AG10803 (cell line): ENCODE measurements at regions not wholly inside any gene's neighbourhood (a gene's known extent, or its start where the extent isn't known, plus 50 kb on each side); places are given as distances from the start of the nearest gene placed in this dataset.
"Not testable (repeated sequence)": the region's sequence is repeated elsewhere in the genome, so short reads cannot be mapped to it uniquely, and the experiment has no call there.

Experiments used
- DNase-seq: peaks from one replicate; pipeline ENCODE4 v3.0.0; 2010; ENCODE audit warnings: low read depth
- H3K4me3 ChIP-seq: 2 replicates; pipeline ENCODE4 v1.5.1; 2011; ENCODE audit warnings: mild to moderate bottlenecking, low read length, control low read depth
- TF ChIP-seq, protein P1 (sequence below): conservative IDR thresholded peaks from 2 replicates; pipeline ENCODE4 v1.5.1; 2011; ENCODE audit warnings: mild to moderate bottlenecking, low read length, control low read depth, inconsistent platforms

DNA sequence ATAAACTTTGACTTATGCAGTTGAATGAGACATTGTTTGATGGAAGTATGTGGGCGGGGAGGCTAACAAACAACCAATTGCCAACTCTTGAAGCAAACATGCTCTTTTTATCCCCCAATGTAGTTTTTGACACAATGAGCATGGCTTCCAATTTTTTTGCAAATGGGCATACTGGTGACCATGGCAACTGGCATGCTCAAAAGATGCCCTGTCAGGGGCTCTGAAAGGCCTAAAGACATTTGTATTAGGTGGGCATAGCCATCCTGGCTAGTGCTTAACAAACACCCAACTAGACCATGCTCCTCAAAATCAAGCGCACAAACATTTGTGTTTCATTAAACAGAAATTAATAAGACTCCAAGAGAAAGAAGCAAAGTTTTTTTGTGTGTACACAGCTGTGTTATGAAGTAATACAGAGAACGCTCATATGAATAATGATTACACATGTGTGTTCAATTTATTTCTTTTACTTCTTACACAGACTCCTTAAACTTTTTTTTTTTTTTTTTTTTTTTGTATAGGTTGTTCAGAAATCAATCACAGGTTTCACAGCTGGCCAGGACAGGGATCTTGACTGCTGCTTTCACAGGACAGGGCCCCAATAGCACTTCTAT lies 95.6 kb downstream of the DLEU7 start:
- H3K4me3 ChIP-seq: no peak overlapping the region
- TF ChIP-seq, protein P1, sequence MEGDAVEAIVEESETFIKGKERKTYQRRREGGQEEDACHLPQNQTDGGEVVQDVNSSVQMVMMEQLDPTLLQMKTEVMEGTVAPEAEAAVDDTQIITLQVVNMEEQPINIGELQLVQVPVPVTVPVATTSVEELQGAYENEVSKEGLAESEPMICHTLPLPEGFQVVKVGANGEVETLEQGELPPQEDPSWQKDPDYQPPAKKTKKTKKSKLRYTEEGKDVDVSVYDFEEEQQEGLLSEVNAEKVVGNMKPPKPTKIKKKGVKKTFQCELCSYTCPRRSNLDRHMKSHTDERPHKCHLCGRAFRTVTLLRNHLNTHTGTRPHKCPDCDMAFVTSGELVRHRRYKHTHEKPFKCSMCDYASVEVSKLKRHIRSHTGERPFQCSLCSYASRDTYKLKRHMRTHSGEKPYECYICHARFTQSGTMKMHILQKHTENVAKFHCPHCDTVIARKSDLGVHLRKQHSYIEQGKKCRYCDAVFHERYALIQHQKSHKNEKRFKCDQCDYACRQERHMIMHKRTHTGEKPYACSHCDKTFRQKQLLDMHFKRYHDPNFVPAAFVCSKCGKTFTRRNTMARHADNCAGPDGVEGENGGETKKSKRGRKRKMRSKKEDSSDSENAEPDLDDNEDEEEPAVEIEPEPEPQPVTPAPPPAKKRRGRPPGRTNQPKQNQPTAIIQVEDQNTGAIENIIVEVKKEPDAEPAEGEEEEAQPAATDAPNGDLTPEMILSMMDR: no peak
- peak; percentile 44 for DNase-seq

GRCh38 chr13:50753221-50753620 lies 90.3 kb downstream of the DLEU7 start:
- DNase-seq, H3K4me3 ChIP-seq: not testable (repeated sequence)

DNA sequence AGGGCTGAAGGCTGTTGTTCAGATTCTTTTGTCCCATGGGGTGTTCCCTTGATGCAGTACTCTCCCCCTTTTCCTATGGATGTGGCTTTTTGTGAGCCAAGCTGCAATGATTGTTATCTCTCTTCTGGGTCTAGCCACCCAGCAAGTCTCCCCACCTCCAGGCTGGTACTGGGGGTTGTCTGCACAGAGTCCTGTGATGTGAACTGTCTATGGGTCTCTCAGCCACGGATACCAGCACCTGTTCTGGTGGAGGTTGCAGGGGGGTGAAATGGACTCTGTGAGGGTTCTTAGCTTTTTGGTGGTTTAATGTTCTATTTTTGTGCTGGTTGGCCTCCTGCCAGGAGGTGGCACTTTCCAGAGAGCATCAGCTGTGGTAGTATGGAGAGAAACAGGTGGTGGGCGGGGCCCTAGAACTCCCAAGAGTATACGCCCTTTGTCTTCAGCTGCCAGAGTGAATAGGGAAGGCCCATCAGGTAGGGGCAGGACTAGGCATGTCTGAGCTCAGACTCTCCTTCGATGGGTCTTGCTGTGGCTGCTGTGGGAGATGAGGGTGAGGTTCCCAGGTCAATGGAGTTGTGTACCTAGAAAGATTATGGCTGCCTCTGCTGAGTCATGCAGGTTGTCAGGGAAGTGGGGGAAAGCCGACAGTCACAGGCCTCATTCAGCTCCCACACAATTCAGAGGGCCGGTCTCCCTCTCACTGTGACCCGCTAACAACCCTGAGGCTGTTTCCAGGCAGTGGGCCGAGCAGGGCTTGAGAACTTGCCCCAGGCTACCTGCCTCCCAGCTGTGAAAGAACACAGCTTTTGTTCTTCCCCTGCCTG lies 87.4 kb downstream of the DLEU7 start:
- not testable (repeated sequence) for H3K4me3 ChIP-seq, DNase-seq

DNA sequence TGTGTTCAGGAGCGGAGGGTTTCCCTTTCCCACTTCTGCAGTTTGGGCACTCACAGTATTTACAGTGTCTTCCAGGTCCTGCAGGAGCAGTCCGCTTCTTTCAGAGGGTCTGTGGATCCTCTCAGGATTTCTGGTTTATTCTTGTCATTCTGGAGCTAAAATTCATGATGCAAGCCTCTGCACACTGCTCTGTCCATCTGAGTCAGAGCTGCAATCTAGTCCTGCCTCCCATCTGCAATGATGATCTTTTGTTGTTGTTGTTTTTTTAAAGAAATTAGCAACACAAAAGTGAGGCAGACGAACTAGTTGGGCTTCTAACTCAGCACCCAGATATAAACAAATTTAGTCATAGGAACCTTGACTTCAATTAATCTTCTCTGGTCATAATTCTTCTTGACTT lies 86.5 kb downstream of the DLEU7 start:
- TF ChIP-seq, protein P1: no peak
- DNase-seq: no peak
- no peak overlapping the region for H3K4me3 ChIP-seq

DNA sequence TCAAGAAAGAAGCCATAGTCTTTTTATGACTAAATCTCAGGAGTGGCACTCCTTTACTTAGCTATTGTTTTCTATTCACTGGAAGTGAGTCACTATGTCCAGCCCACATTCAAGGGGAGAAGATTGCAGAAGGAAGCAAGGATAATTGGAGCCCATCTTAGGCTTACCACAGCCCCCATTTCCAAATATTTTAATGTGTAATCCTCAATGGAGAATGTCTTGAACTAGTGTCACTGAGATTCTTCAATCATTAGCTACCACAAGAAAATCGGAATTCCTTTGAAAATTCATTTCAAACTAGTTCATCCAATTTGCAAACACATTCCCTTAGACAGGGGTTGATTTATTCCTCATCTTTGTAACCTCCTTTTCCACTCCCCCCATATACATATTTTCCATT lies 84.7 kb downstream of the DLEU7 start:
- peak; percentile 44 for DNase-seq
- TF ChIP-seq, protein P1: no peak
- H3K4me3 ChIP-seq: no peak overlapping the region

DNA sequence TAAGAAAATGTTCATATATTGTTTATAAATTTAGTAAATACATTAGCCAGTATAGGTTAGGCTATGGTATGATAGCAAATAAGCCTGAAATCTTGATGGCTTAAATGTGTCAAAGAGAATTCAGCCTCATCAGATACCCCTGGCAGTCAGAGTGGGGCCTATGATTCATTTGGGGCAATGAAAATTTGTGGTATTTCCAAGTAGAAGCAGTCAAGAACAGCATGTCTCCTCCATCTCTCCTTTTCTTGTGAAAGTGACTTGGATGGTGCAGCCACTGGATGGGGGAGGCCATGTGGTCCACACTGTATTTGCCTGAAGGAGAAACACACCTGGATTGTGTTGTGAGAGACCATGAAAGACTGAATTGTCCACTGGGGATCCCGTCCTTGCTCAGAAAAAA lies 82.7 kb downstream of the DLEU7 start:
- H3K4me3 ChIP-seq: no peak overlapping the region
- DNase-seq: no peak
- TF ChIP-seq, protein P1: no peak

DNA sequence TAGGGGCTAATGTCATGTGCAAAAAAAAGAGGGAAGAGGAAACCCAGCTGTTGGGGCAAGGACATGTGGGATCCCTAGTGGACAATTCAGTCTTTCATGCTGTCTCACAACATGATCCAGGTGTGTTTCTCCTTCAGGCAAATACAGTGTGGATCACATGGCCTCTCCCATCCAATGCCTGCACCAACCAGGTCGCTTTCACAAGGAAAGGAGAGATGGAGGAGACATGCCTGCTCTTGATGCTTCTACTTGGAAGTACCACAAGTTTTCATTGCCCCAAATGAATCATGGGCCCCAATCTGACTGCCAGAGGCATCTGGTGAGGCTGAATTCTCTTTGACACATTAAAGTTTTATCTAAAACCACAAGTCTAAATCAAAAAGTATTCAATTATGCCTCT lies 82.1 kb downstream of the DLEU7 start:
- TF ChIP-seq, protein P1: no peak
- no peak for DNase-seq
- H3K4me3 ChIP-seq: no peak overlapping the region

DNA sequence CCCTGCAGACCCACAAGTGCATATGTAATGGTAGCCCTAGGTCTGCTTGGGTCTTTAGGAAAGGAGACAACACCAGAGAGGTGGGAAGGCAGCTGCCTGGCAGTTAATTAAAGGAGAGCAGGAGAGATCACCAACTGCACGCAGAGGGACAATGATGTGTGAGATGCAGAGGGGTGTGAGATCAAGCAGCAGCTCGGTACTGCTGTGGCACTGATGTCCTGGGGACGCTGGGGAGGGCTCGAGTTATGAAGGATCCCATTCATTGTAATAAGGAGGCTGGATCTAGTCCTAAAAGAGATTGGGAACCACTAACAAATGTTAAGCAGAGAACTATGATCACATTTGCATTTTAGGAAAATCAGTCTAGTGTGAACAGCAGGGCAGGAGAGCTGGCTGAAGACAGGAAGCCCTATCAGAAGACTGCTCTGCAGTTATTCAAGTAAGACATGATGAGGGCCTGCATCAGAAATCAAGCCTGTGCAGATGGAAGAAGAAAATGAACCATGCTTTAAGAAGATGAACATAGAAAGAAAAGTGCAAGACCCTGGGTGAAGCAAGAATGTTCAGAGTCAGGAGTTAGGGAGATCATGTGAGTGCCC lies 80.4 kb downstream of the DLEU7 start:
- TF ChIP-seq, protein P1: no peak
- H3K4me3 ChIP-seq: no peak overlapping the region

More for the DNA sequence above, 80.4 kb downstream of the DLEU7 start:
- no peak for DNase-seq
